PFSK-1 (cell line): ENCODE measurements at regions not wholly inside any gene's neighbourhood (a gene's known extent, or its start where the extent isn't known, plus 50 kb on each side); places are given as distances from the start of the nearest gene placed in this dataset.

Experiments used
- FOXP2 ChIP-seq: optimal IDR thresholded peaks from 2 replicates; pipeline ENCODE3; 2011; ENCODE audit warnings: borderline replicate concordance, control low read depth, inconsistent platforms; ENCODE audit not compliant: insufficient read depth; ENCODE audit errors: extremely low read length, extremely low read depth
- POLR2AphosphoS5 ChIP-seq: IDR thresholded peaks from 2 replicates; pipeline ENCODE4 v1.6.1; 2012; ENCODE audit warnings: low read depth, mild to moderate bottlenecking, control low read depth, low read length, moderate library complexity
- REST ChIP-seq, 2 experiments: IDR thresholded peaks; 2 replicates each; pipeline versions ENCODE4 v1.6.1 to v1.8.0; 2011 to 2012; ENCODE audit warnings: low read depth in 2 of 2, low read length in 2 of 2, control low read depth in 1 of 2, inconsistent platforms in 1 of 2, mild to moderate bottlenecking in 1 of 2, moderate library complexity in 1 of 2; ENCODE audit not compliant: insufficient read depth in 1 of 2
- SIN3A ChIP-seq: IDR thresholded peaks from 2 replicates; pipeline ENCODE4 v1.6.1; 2012; ENCODE audit warnings: mild to moderate bottlenecking, low read length, moderate library complexity, borderline replicate concordance; ENCODE audit not compliant: insufficient read depth
- TAF1 ChIP-seq: IDR thresholded peaks from 2 replicates; pipeline ENCODE4 v1.6.1; 2012; ENCODE audit warnings: low read length, control low read depth, borderline replicate concordance; ENCODE audit not compliant: insufficient read depth

GRCh38 chr4:9600246-9600645 is 156.0 kb downstream of the DEFB131A start:
- TF ChIP-seq POLR2AphosphoS5, result no peak
- TF ChIP-seq TAF1, result no peak
- no peak for TF ChIP-seq REST (IDR thresholded peaks at IDR 0.05; ENCODE audit: insufficient read depth in 1 of 2, low read depth in 2 of 2, low read length in 2 of 2)
- no peak for TF ChIP-seq FOXP2
- TF ChIP-seq SIN3A, result no peak
